GM21825 (cell line): ENCODE measurements at regions not wholly inside any gene's neighbourhood (a gene's known extent, or its start where the extent isn't known, plus 50 kb on each side); places are given as distances from the start of the nearest gene placed in this dataset.
"Not testable (repeated sequence)": the region's sequence is repeated elsewhere in the genome, so short reads cannot be mapped to it uniquely, and the experiment has no call there.

Experiments
- ATAC-seq: cut with Tn5 transposase; IDR thresholded peaks from one replicate; pipeline ENCODE4 v1.9.1; 2021; ENCODE audit warnings: mild to moderate bottlenecking, moderate library complexity; ENCODE audit not compliant: unreplicated experiment

GRCh38 chr7:142698429-142698828 lies 50.8 kb upstream of the PRSS1 start:
- no peak for ATAC-seq

- ATAC-seq, result no peak
Measured at GRCh38 chr7:142697270-142697669, 52.0 kb upstream of the PRSS1 start.

GRCh38 chr7:142696456-142697179 lies 52.7 kb upstream of the PRSS1 start:
- ATAC-seq, result no peak

- ATAC-seq, result no peak
Measured at GRCh38 chr7:142693911-142694310, 55.4 kb upstream of the PRSS1 start.

- ATAC-seq, result no peak
Measured at GRCh38 chr7:142690554-142691182, 58.6 kb upstream of the PRSS1 start.

- no peak for ATAC-seq
Measured at GRCh38 chr7:142689439-142690120, 59.7 kb upstream of the PRSS1 start.

GRCh38 chr7:142685877-142686508 lies 63.3 kb upstream of the PRSS1 start:
- ATAC-seq, result no peak

- ATAC-seq, result no peak
Measured at GRCh38 chr7:142681314-142682092, 67.8 kb upstream of the PRSS1 start.

GRCh38 chr7:142671506-142671905 lies 77.8 kb upstream of the PRSS1 start:
- ATAC-seq, result no peak

- ATAC-seq, result no peak
Measured at GRCh38 chr7:142670511-142670910, 78.8 kb upstream of the PRSS1 start.

GRCh38 chr7:142669074-142669654 lies 80.1 kb upstream of the PRSS1 start:
- ATAC-seq, result no peak

- ATAC-seq, result peak; percentile 56
Measured at GRCh38 chr7:142668495-142668894, 80.8 kb upstream of the PRSS1 start.

GRCh38 chr7:142657376-142657775 lies 91.9 kb upstream of the PRSS1 start:
- ATAC-seq, result no peak

GRCh38 chr7:142654398-142654797 lies 94.9 kb upstream of the PRSS1 start:
- ATAC-seq, result no peak

- ATAC-seq, result no peak
Measured at GRCh38 chr7:142647749-142648148, 101.5 kb upstream of the PRSS1 start.

GRCh38 chr7:142646386-142647140 lies 102.7 kb upstream of the PRSS1 start:
- ATAC-seq, result no peak

- no peak for ATAC-seq
Measured at GRCh38 chr7:142645777-142646176, 103.5 kb upstream of the PRSS1 start.

GRCh38 chr7:142642316-142642715 lies 107.0 kb upstream of the PRSS1 start:
- no peak for ATAC-seq

GRCh38 chr7:142641252-142641651 lies 108.0 kb upstream of the PRSS1 start:
- not testable (repeated sequence) for ATAC-seq

- no peak for ATAC-seq
Measured at GRCh38 chr7:142638581-142638980, 110.7 kb upstream of the PRSS1 start.
